Non-pigmented ciliary epithelial cell (primary cell): ENCODE measurements at regions not wholly inside any gene's neighbourhood (a gene's known extent, or its start where the extent isn't known, plus 50 kb on each side); places are given as distances from the start of the nearest gene placed in this dataset.
"Not testable (repeated sequence)": the region's sequence is repeated elsewhere in the genome, so short reads cannot be mapped to it uniquely, and the experiment has no call there.

Source experiments
- DNase-seq: peaks from one replicate; pipeline ENCODE4 v3.0.0-alpha.2; 2010; ENCODE audit warnings: low read depth

- DNase-seq, result no peak
Measured at GRCh38 chr12:23361971-23362370, 587.5 kb downstream of the SOX5 start.

- DNase-seq, result no peak
Measured at GRCh38 chr12:23368590-23368989, 580.9 kb downstream of the SOX5 start.

- DNase-seq, result no peak
Measured at GRCh38 chr12:23375621-23376020, 573.8 kb downstream of the SOX5 start.

- DNase-seq, result no peak
Measured at GRCh38 chr12:23376238-23376637, 573.2 kb downstream of the SOX5 start.

- DNase-seq, result no peak
Measured at GRCh38 chr12:23380419-23381100, 568.9 kb downstream of the SOX5 start.

- not testable (repeated sequence) for DNase-seq
Measured at GRCh38 chr12:23388898-23389297, 560.6 kb downstream of the SOX5 start.

- DNase-seq, result not testable (repeated sequence)
Measured at GRCh38 chr12:23389315-23389714, 560.2 kb downstream of the SOX5 start.

- DNase-seq, result no peak
Measured at GRCh38 chr12:23399402-23399933, 550.0 kb downstream of the SOX5 start.

- no peak for DNase-seq
Measured at GRCh38 chr12:23415180-23415579, 534.3 kb downstream of the SOX5 start.

GRCh38 chr12:23421556-23421955, 527.9 kb downstream of the SOX5 start:
- DNase-seq, result no peak

GRCh38 chr12:23423097-23423687, 526.3 kb downstream of the SOX5 start:
- DNase-seq, result no peak

- no peak for DNase-seq
Measured at GRCh38 chr12:23423796-23424195, 525.7 kb downstream of the SOX5 start.

GRCh38 chr12:23424685-23425084, 524.8 kb downstream of the SOX5 start:
- no peak for DNase-seq

GRCh38 chr12:23426328-23426727, 523.1 kb downstream of the SOX5 start:
- DNase-seq, result no peak

- no peak for DNase-seq
Measured at GRCh38 chr12:23428758-23429157, 520.7 kb downstream of the SOX5 start.

GRCh38 chr12:23431006-23431405, 518.5 kb downstream of the SOX5 start:
- peak; percentile 1 for DNase-seq

GRCh38 chr12:23433121-23433520, 516.3 kb downstream of the SOX5 start:
- DNase-seq, result no peak

- DNase-seq, result no peak
Measured at GRCh38 chr12:23434154-23434553, 515.3 kb downstream of the SOX5 start.

GRCh38 chr12:23446746-23447145, 502.7 kb downstream of the SOX5 start:
- DNase-seq, result no peak

- no peak for DNase-seq
Measured at GRCh38 chr12:23450810-23451209, 498.7 kb downstream of the SOX5 start.

GRCh38 chr12:23455283-23455682, 494.2 kb downstream of the SOX5 start:
- no peak for DNase-seq

- no peak for DNase-seq
Measured at GRCh38 chr12:23458640-23459039, 490.8 kb downstream of the SOX5 start.

GRCh38 chr12:23462546-23462945, 486.9 kb downstream of the SOX5 start:
- no peak for DNase-seq

- DNase-seq, result no peak
Measured at GRCh38 chr12:23463172-23463571, 486.3 kb downstream of the SOX5 start.
